HUDEP-2 (cell line): ENCODE measurements at regions not wholly inside any gene's neighbourhood (a gene's known extent, or its start where the extent isn't known, plus 50 kb on each side); places are given as distances from the start of the nearest gene placed in this dataset.
"Not testable (repeated sequence)": the region's sequence is repeated elsewhere in the genome, so short reads cannot be mapped to it uniquely, and the experiment has no call there.

Source experiments
- DNase-seq, 76 experiments: peaks; one replicate each; lab custom pipeline; 2025; ENCODE audit not compliant: unreplicated experiment in 76 of 76; lab: John Stamatoyannopoulos, UW

GRCh38 chr7:156327474-156327873 is 313.1 kb upstream of the RNF32 start:
- no peak for DNase-seq

GRCh38 chr7:156324201-156324600 is 316.4 kb upstream of the RNF32 start:
- DNase-seq = no peak

GRCh38 chr7:156321430-156321829 is 319.1 kb upstream of the RNF32 start:
- DNase-seq = not testable (repeated sequence)

- no peak for DNase-seq
Observed at GRCh38 chr7:156318926-156319325, 321.6 kb upstream of the RNF32 start.

- DNase-seq = no peak
Observed at GRCh38 chr7:156318426-156318825, 322.1 kb upstream of the RNF32 start.

- no peak for DNase-seq
Observed at GRCh38 chr7:156309016-156309620, 331.5 kb upstream of the RNF32 start.

- DNase-seq = no peak
Observed at GRCh38 chr7:156307193-156307592, 333.4 kb upstream of the RNF32 start.

- no peak for DNase-seq
Observed at GRCh38 chr7:156305351-156305750, 335.2 kb upstream of the RNF32 start.

GRCh38 chr7:156282816-156283215 is 357.8 kb upstream of the RNF32 start:
- no peak for DNase-seq

- no peak for DNase-seq
Observed at GRCh38 chr7:156279635-156280034, 360.9 kb upstream of the RNF32 start.

GRCh38 chr7:156275292-156275691 is 365.3 kb upstream of the RNF32 start:
- no peak for DNase-seq

GRCh38 chr7:156274557-156274956 is 366.0 kb upstream of the RNF32 start:
- DNase-seq = no peak

- DNase-seq = no peak
Observed at GRCh38 chr7:156261581-156261980, 379.0 kb upstream of the RNF32 start.

GRCh38 chr7:156257904-156258303 is 382.7 kb upstream of the RNF32 start:
- no peak for DNase-seq

GRCh38 chr7:156255635-156256034 is 384.9 kb upstream of the RNF32 start:
- no peak for DNase-seq

GRCh38 chr7:156251861-156252260 is 388.7 kb upstream of the RNF32 start:
- DNase-seq = no peak

- DNase-seq = no peak
Observed at GRCh38 chr7:156240532-156240931, 400.0 kb upstream of the RNF32 start.

GRCh38 chr7:156238366-156239133 is 402.0 kb upstream of the RNF32 start:
- no peak for DNase-seq

GRCh38 chr7:156237614-156238013 is 403.0 kb upstream of the RNF32 start:
- no peak for DNase-seq

- no peak for DNase-seq
Observed at GRCh38 chr7:156236936-156237599, 403.5 kb upstream of the RNF32 start.

- no peak for DNase-seq
Observed at GRCh38 chr7:156236181-156236889, 404.2 kb upstream of the RNF32 start.
